IMR-90 (cell line): ENCODE measurements at regions not wholly inside any gene's neighbourhood (a gene's known extent, or its start where the extent isn't known, plus 50 kb on each side); places are given as distances from the start of the nearest gene placed in this dataset.

Experiments
- ATAC-seq: fragments of 200-7000 bp; cut with Tn5 transposase; 2 replicates; pipeline ENCODE4 v1.9.1; 2020; ENCODE audit warnings: low read depth, mild to moderate bottlenecking, moderate library complexity
- BruUV-seq: library from RNA; stranded (reverse); fragments of 400-500 nt; replicated peaks from 2 replicates; lab custom pipeline; 2021; lab: Mats Ljungman, UMichigan
- CTCF ChIA-PET: fragments of 300-600 bp; formaldehyde crosslinking; extraction: SDS; loops from one replicate; lab custom pipeline; 2021; ENCODE audit warnings: antibody characterized with exemption; lab: Yijun Ruan, JAX
- POLR2A ChIA-PET: fragments of 300-600 bp; sonication (Branson Sonifier 250); formaldehyde crosslinking; loops from one replicate; lab custom pipeline; 2022; ENCODE audit warnings: antibody characterized with exemption; ENCODE audit not compliant: unreplicated experiment; lab: Charles Lee
- DNase-seq: peaks from one replicate; pipeline ENCODE4 v3.0.0; 2013
- H2AFZ ChIP-seq: replicated peaks from 2 replicates; pipeline ENCODE3; 2013; ENCODE audit warnings: low read length, mild to moderate bottlenecking; ENCODE audit not compliant: poor library complexity
- H2AK5ac ChIP-seq: 2 replicates; pipeline ENCODE4 v1.6.1; 2013; ENCODE audit warnings: low read depth, low read length, inconsistent platforms
- H2AK9ac ChIP-seq: replicated peaks from 2 replicates; pipeline ENCODE3; 2013; ENCODE audit warnings: mild to moderate bottlenecking, low read depth, low read length, moderate library complexity; ENCODE audit not compliant: poor library complexity
- H2BK120ac ChIP-seq: 2 replicates; pipeline ENCODE4 v1.6.1; 2013; ENCODE audit warnings: low read depth, low read length, inconsistent platforms
- H2BK15ac ChIP-seq: 3 replicates; pipeline ENCODE4 v1.6.1; 2013; ENCODE audit warnings: low read depth, low read length, inconsistent platforms
- H2BK20ac ChIP-seq: 2 replicates; pipeline ENCODE4 v1.6.1; 2013; ENCODE audit warnings: low read depth, mild to moderate bottlenecking, inconsistent platforms, low read length, moderate library complexity
- H2BK5ac ChIP-seq: 2 replicates; pipeline ENCODE4 v1.6.1; 2013; ENCODE audit warnings: mild to moderate bottlenecking, low read depth, low read length, inconsistent platforms; ENCODE audit not compliant: poor library complexity, severe bottlenecking
- H3K14ac ChIP-seq: replicated peaks from 2 replicates; pipeline ENCODE4 v1.6.1; 2013; ENCODE audit warnings: low read depth, low read length, inconsistent platforms
- H3K18ac ChIP-seq: 2 replicates; pipeline ENCODE4 v1.6.1; 2013; ENCODE audit warnings: low read depth, low read length, control low read depth
- H3K23ac ChIP-seq: 2 replicates; pipeline ENCODE4 v1.6.1; 2013; ENCODE audit warnings: low read depth, low read length, inconsistent platforms
- H3K27ac ChIP-seq: 2 replicates; pipeline ENCODE4 v1.5.1; 2013; ENCODE audit warnings: mild to moderate bottlenecking, control low read depth, low read length; ENCODE audit not compliant: insufficient read depth
- H3K27me3 ChIP-seq: 2 replicates; pipeline ENCODE4 v1.6.1; 2013; ENCODE audit warnings: low read length; ENCODE audit not compliant: control insufficient read depth, insufficient read depth
- H3K36me3 ChIP-seq: 2 replicates; pipeline ENCODE4 v1.6.1; 2013; ENCODE audit warnings: low read length, mixed read lengths; ENCODE audit not compliant: control insufficient read depth, insufficient read depth
- H3K4ac ChIP-seq: 2 replicates; pipeline ENCODE4 v1.6.1; 2013; ENCODE audit warnings: low read depth, low read length, inconsistent platforms
- H3K4me1 ChIP-seq: 2 replicates; pipeline ENCODE4 v1.6.1; 2013; ENCODE audit warnings: low read length, mixed read lengths; ENCODE audit not compliant: control insufficient read depth, insufficient read depth
- H3K4me2 ChIP-seq: 2 replicates; pipeline ENCODE4 v1.6.1; 2013; ENCODE audit warnings: low read depth, mild to moderate bottlenecking, control low read depth, low read length, moderate library complexity
- H3K4me3 ChIP-seq: 2 replicates; pipeline ENCODE4 v1.5.1; 2013; ENCODE audit warnings: low read depth, mild to moderate bottlenecking, control low read depth, low read length, moderate library complexity; ENCODE audit not compliant: insufficient read depth
- H3K56ac ChIP-seq: 2 replicates; pipeline ENCODE4 v1.6.1; 2013; ENCODE audit warnings: low read length, inconsistent platforms; ENCODE audit not compliant: insufficient read depth; ENCODE audit errors: extremely low read depth
- H3K79me1 ChIP-seq, 2 experiments: 2 replicates each; pipeline ENCODE4 v1.6.1; 2013; ENCODE audit warnings: low read length in 2 of 2, inconsistent platforms in 1 of 2, low read depth in 1 of 2
- H3K9ac ChIP-seq: 2 replicates; pipeline ENCODE4 v1.6.1; 2013; ENCODE audit warnings: low read depth, low read length, control low read depth
- H3K9me1 ChIP-seq: 2 replicates; pipeline ENCODE4 v1.6.1; 2013; ENCODE audit warnings: low read length, inconsistent platforms; ENCODE audit not compliant: insufficient read depth
- H3K9me3 ChIP-seq: 2 replicates; pipeline ENCODE4 v1.6.1; 2013; ENCODE audit warnings: low read length; ENCODE audit not compliant: control insufficient read depth, insufficient read depth
- H4K20me1 ChIP-seq: 2 replicates; pipeline ENCODE4 v1.6.1; 2013; ENCODE audit warnings: low read length, inconsistent platforms; ENCODE audit not compliant: insufficient read depth
- H4K5ac ChIP-seq: 2 replicates; pipeline ENCODE4 v1.6.1; 2013; ENCODE audit warnings: mild to moderate bottlenecking, low read depth, low read length, control low read depth
- H4K8ac ChIP-seq, 2 experiments: 2 replicates each; pipeline ENCODE4 v1.6.1; 2013; ENCODE audit warnings: low read depth in 2 of 2, low read length in 2 of 2, control low read depth in 1 of 2, inconsistent platforms in 1 of 2
- H4K91ac ChIP-seq: 2 replicates; pipeline ENCODE4 v1.6.1; 2013; ENCODE audit warnings: low read depth, low read length, inconsistent platforms; ENCODE audit not compliant: insufficient read depth
- ELK1 ChIP-seq: fragments of 150-350 bp; IDR thresholded peaks from 2 replicates; pipeline ENCODE4 v1.6.1; 2016; ENCODE audit warnings: low read depth, mild to moderate bottlenecking, low read length, moderate library complexity, borderline replicate concordance
- MAZ ChIP-seq: IDR thresholded peaks from 2 replicates; pipeline ENCODE4 v1.6.1; 2012; ENCODE audit warnings: low read depth, mild to moderate bottlenecking, low read length, improper control_type of control experiment, moderate library complexity, borderline replicate concordance
- MXI1 ChIP-seq: IDR thresholded peaks from 2 replicates; pipeline ENCODE4 v1.6.1; 2012; ENCODE audit warnings: low read depth, mild to moderate bottlenecking, low read length, moderate library complexity, borderline replicate concordance
- NFE2L2 ChIP-seq: fragments of 150-350 bp; IDR thresholded peaks from 2 replicates; pipeline ENCODE4 v1.6.1; 2016; ENCODE audit warnings: low read depth, mild to moderate bottlenecking, low read length
- RAD21 ChIP-seq: IDR thresholded peaks from 2 replicates; pipeline ENCODE4 v1.6.1; 2012; ENCODE audit warnings: low read length, improper control_type of control experiment
- RCOR1 ChIP-seq: IDR thresholded peaks from 2 replicates; pipeline ENCODE4 v1.6.1; 2012; ENCODE audit warnings: mild to moderate bottlenecking, low read length, improper control_type of control experiment; ENCODE audit not compliant: insufficient replicate concordance
- WGBS, 2 experiments: methylation state at CpG; one replicate each; pipeline versions ENCODE4 v1.1.5 to v1.1.7; 2013; ENCODE audit warnings: missing lambda C conversion rate in 2 of 2; ENCODE audit not compliant: insufficient read length in 1 of 2; ENCODE audit errors: extremely low coverage in 2 of 2; 5-methylcytosine and 5-hydroxymethylcytosine counted together
- dilution Hi-C: fragments of 300-500 bp; cut with HindIII; formaldehyde crosslinking; loops from one replicate; pipeline ENCODE4 v1.14.3; 2018; ENCODE audit warnings: low sequenced_read_pairs; ENCODE audit not compliant: unreplicated experiment
- in situ Hi-C: fragments of 300-500 bp; cut with MboI; formaldehyde crosslinking; loops from 3 replicates; pipeline ENCODE4 v1.14.3; 2019; ENCODE audit warnings: low sequenced_read_pairs, inconsistent platforms, mixed read lengths
- intact Hi-C: fragments of 100-400 bp; cut with micrococcal nuclease; formaldehyde crosslinking; loops from 2 replicates; pipeline ENCODE4 v1.10.0; 2022

- H3K56ac ChIP-seq = no peak overlapping the region
- no peak overlapping the region for H3K27ac ChIP-seq
- dilution Hi-C loops = no loop called here
- no peak overlapping the region for H2BK120ac ChIP-seq
- H4K91ac ChIP-seq = no peak overlapping the region
- H3K4me1 ChIP-seq = no peaks in the 10 kb centered on the region
- H2AK5ac ChIP-seq = no peak overlapping the region
- no peak overlapping the region for H2BK15ac ChIP-seq
- intact Hi-C loops = no loop called here
- in situ Hi-C loops = no loop called here
- ChIA-PET CTCF (no interaction called here), POLR2A (no interaction called here)
- ATAC-seq (no peak), DNase-seq (peak; percentile 54)
- H3K14ac ChIP-seq = no peak overlapping the region
- H3K18ac ChIP-seq = no peak overlapping the region
- no peaks in the 10 kb centered on the region for H3K9me3 ChIP-seq
- H2AK9ac ChIP-seq = no peak overlapping the region
- H2AFZ ChIP-seq = no peak overlapping the region
- H3K4ac ChIP-seq = no peak overlapping the region
- no peaks in the 10 kb centered on the region for H4K20me1 ChIP-seq
- no peak overlapping the region for H3K4me2 ChIP-seq
- TF ChIP-seq RAD21 = no peak
- peak; percentile 39; the same call in 1 of the 2 replicates for TF ChIP-seq NFE2L2
- TF ChIP-seq RCOR1 = no peak
- no peak for TF ChIP-seq MXI1
- no peak for TF ChIP-seq MAZ
- TF ChIP-seq ELK1 = no peak
- no peak overlapping the region for H4K5ac ChIP-seq
- no TSS peak for BruUV-seq
- H2BK5ac ChIP-seq = no peak overlapping the region
- no peak overlapping the region for H2BK20ac ChIP-seq
- H3K36me3 ChIP-seq = no peaks in the 10 kb centered on the region
- WGBS, 2 experiments = 33% methylated on average over 1 of the region's 3 CpGs; no CpG with 5 or more reads in 1 of the 2 experiments
- H3K9ac ChIP-seq = no peak overlapping the region
- no peak overlapping the region for H3K4me3 ChIP-seq
- no peak overlapping the region for H4K8ac ChIP-seq
- no peaks in the 10 kb centered on the region for H3K27me3 ChIP-seq
- H3K79me1 ChIP-seq = no peaks in the 10 kb centered on the region
- H3K9me1 ChIP-seq = no peaks in the 10 kb centered on the region
- H3K23ac ChIP-seq = no peak overlapping the region
These were observed 235.2 kb downstream of the LNPK start for GRCh38 chr2:175766880-175767279.
